GM20431 (cell line): ENCODE measurements at regions not wholly inside any gene's neighbourhood (a gene's known extent, or its start where the extent isn't known, plus 50 kb on each side); places are given as distances from the start of the nearest gene placed in this dataset.

Source experiments
- in situ Hi-C: fragments of 300-500 bp; cut with MseI, MboI; formaldehyde crosslinking; loops from one replicate; pipeline ENCODE4 v1.15.0; 2020; ENCODE audit warnings: low sequenced_read_pairs; ENCODE audit not compliant: unreplicated experiment

DNA sequence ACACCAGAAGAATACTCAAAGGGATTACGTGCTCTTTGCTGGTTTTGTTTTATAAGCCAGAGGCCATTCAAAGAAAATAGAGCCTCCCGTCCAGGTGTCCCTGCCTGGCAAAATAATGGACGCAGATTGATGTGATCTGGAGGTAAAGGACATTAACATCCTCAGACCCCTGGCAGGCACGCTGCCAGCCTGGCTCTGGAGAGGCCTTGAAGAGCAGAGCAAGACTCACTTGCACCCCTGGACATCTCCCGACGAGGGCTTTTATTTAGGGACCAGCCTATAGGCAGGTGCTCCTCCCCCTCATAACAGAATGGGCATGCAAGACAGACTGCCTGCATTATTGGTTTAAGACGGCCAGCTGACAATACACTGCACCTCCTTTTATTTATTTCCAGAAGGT is 291.3 kb downstream of the BCL11A start:
- in situ Hi-C loops: no loop called here

DNA sequence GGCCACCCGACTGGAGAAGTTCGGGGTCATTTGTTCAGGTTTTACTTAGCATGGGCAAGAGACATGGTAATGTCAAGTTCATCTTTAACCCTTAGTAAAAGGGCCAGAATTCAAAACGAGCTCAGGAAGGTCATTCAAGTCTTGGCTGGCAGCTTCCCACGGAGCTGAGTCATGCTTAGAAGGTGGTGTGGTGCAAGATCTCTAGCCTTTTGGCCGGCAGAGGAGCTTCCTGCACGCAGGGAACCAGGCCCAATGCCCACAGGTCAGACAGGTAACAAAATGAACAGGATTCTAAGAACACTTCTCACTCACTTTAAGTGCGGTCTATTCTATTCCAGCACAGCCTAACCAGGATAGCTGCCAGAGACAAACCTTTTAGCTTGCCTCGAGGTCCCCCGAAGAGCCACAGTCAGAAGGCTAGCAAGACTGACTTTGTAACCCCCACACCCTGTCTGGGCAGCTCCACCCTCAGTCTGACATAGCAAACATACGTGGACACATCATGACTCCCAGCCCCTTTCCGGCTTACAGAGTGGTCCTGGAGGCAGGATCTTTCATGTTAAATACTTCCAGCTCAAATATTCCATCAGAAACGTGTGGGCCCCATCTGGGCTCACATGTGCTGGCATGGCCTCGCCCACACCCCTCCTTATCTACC is 292.7 kb downstream of the BCL11A start:
- in situ Hi-C loops: no loop called here

DNA sequence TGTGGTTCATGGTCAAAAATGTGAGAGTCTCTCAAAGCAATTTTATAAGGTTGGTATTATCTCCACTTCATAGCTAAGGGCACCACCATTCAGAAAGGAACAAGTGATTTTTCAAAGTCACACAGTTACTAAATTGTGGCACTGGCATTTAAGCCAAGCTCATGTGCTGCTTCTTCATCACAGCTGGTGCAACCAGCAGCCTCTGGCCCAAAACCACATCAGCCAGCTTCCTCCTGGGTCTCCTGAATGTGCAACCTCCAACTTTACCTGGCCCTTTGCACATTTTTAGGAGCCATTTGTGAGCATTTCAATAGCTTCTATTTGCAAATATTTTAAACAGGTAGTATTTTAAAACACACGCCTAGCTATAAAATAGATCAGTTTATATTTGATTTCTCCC is 293.7 kb downstream of the BCL11A start:
- in situ Hi-C loops: no loop called here

DNA sequence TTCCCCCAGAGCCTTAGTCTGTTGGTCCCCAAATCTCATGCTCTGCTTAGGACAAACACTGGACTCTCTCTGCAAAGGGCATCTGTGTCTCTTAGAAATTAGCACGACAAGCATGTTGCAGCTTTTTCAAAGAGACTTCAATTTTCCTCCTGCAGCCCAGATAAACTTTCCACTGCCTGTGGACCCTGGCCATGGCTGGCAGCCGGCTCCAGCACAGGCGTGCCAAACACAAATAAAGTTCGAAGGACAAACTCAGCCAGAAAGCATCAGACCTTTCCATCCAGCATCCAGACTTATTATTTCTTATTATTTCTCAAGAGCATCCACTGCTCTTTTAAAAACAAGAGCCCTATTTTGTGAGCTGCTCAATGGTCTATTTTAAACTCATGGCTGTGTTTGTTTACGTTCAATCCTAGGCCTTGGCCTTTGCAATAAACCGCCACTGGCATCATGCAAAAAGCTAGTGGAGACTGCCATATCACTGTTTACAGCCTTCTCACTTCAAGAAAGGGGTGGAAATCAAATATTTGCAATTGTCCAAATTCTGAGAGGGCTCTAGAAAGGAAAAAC is 300.8 kb downstream of the BCL11A start:
- in situ Hi-C loops: no loop called here

DNA sequence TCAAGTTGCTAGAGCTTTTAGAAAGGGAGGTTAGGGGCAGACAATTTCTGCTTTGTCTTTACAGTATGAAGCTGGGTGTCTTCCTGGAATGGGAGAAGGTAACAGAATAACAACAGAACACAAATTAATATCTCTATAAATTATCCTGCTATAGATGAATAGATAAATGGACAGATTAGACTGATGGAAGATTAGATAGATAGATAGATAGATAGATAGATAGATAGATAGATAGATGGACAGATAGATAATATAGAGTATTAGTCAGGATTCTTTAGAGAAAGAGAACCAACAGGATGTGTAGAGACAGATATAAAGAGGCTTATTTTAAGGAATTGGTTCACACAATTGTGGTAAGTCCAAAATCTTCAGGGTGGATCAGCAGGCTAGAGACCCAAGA is 302.2 kb downstream of the BCL11A start:
- in situ Hi-C loops: no loop called here

DNA sequence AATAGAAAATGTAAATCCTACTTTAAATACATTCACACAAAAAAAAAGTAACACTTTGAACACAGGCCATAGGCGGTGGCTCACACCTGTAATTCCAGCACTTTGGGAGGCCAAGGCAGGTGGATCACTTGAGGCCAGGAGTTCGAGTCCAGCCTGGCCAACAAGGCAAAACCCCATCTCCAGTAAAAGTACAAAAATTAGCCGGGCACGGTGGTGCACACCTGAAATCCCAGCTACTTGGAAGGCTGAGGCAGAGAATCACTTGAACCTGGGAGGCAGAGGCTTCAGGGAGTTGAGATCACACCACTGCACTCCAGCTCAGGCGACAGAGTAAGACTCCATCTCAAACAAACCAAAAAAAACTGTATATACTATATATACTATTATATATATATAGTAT is 303.6 kb downstream of the BCL11A start:
- in situ Hi-C loops: no loop called here

DNA sequence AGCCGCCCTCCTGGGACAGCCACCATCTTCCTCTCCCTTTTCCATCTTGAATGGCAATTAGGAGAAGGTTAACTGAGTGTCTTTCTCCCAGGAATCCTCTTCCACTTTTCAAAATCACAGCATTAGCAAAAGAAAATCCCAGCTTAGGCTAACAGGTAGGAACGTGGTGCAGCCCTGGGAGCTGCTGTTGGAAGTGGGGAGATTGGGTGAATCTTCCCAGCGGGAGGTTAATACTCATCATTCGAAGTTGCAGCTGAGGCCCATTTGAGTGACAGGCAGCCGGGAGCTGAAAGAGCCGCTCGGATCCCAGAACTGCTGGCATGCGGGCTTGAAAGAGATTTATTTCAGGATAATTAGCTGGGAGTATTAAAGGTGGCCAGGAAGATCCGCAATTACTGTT is 306.0 kb downstream of the BCL11A start:
- in situ Hi-C loops: no loop called here

DNA sequence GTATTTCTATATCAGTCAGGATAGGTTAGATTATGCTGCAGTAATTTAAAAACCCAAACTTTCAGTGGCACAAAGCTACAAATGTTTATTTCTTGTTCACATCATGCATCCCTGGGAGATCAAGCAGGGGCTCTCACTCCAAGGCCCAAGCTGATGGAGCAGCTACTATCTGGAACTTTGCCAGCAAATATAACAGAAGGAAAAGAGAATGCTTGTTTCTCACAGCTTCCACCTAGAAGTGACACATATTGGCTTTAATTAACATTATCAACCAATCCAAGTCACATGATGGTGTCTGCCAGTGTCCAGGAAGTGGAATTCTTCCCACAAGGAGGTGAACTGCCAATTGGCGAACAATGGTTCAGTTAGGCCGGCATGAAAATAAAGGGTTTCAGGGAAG is 306.9 kb downstream of the BCL11A start:
- in situ Hi-C loops: no loop called here

DNA sequence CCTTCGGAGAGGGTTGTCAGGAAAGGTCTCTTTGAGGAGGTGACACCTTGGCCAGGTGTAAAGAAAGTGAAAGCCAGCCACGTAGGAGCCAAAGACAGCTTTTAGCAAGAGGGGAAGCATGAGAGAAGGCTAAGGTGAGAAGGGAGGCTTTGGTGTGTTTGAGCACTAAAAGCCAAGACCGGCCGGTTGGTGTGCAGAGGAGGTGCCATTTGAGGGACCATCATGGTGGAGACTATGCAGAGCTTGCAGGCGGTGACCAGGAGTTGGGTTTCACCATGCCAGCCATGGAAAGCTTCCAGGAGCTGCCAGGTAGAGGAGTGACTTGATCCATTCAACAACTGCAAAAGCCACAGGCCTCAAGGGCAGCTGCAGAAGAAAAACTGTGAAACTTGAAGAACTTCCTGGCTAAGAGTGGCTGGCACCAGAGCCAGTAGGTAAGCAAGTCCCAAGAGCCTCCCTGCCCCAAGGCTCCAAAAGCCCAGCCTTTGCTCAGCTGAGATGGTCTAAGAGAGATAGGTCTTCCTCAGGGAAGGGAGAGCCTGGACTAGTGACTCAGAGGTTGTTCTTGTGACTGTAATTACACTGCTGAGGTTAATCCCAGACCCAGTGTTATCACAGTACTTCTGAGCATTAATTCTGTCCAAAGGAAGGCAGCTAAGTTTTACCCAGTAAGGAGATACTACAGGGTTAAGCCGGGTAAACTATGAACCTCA is 319.0 kb downstream of the BCL11A start:
- in situ Hi-C loops: no loop called here

DNA sequence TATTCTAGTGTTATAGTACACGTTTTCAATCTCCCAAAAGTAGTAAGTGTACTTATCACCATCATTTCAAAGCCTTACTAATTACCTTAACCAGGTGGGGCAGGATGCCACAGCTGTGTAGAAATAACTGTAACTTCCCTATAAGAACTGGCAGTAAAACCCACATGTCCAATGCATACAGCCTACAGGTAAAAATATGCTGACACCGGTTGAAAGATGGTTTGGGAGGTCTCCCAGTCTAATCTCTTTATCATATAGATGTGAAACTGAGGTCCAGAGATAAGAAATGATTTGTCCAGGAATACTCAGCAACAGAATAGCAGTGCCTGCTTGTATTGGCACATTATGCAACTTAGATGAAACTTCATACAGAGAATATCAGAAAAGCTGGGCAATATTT is 322.9 kb downstream of the BCL11A start:
- in situ Hi-C loops: no loop called here

DNA sequence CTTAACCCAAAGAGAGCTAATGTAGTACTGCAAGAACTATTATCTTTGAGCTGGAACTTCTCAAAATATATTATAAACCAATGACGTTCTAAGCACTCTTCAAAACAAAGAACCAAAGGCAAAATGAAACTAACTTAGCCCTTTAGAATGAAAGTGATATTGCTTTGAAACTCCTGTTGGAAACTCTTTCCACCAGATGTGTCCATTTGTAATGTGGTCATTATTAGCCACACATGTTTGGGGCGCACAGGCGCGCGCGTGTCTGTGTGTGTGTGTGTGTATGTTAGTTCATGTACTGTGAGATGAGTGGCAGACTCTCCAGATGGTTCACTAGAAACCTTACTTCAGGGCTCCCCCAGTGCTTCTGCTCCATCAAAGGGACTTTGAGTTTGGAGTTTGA is 323.4 kb downstream of the BCL11A start:
- in situ Hi-C loops: no loop called here

DNA sequence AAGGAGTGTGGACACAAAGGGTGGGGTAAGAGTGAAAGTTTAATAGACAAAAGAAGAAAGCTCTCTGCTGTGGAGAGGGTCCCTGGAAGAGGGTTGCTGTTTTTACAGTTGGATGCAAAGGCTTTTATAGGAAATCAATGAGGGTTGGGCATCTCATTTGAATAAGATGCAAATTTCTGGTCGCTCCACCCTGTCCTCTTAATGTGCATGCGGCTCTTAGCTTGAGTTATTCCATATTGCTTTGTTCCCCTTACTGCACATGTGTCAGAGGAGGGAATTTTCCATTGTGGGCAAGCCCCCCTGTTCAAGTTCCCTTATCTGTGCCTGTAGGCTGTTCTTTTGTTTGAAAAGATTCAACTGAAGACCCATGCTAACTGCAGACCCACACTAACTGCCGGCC is 326.5 kb downstream of the BCL11A start:
- in situ Hi-C loops: no loop called here

DNA sequence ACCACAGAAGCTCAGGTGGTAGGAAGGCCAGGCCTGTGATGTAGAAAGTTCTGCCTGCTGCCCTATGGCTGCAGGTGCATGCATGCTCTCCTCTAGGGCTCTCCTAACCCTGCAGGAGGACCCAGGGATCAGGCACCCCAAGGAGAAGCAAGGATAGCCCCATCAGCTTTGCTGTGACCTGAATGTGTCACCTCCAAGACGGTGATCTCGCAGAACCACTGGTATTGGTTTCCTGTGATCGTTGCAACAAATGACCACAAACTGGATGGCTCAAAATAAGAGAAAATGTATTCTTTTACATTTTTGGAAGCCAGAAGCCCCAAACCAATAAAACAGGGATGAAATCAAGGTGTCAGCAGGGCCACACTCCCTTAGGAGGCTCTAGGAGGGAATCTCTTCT is 327.3 kb downstream of the BCL11A start:
- in situ Hi-C loops: no loop called here

DNA sequence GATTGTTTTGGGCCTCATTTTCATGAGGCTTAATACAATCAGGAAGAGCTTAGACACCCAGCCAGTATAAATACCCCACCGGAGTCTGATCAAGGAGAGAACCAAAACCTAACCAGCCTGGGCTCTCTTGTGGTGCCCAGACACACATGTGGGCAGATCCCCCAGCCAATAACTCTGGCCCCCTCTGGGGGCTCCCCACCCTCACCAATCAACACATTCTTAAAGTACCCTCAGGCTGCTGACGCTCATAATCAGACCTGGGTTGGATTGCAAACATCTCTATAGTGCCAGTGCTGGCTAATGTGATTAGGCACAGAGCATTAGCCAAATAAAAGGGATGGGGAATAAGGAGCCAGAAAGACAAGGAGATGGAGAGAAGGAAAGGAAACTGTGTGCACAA is 329.6 kb downstream of the BCL11A start:
- in situ Hi-C loops: no loop called here

DNA sequence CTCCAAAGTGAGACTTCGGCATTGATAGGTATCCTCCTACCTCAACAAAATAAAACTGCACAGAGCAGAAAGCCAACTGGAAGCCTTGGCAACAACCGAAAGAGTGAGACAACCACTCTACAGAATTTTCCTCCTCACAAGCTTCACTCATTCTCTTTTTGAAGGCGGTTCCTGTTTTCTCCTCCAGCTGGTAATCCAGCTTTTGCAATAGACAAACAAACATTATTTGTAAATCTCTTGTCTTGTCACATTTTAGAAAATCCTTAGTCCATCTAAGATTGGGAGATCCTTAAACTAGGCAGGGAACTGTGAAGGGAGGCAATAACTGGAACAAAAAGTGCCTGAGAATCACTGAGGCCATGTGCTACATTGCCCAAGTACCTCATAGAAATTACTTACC is 332.4 kb downstream of the BCL11A start:
- in situ Hi-C loops: no loop called here

DNA sequence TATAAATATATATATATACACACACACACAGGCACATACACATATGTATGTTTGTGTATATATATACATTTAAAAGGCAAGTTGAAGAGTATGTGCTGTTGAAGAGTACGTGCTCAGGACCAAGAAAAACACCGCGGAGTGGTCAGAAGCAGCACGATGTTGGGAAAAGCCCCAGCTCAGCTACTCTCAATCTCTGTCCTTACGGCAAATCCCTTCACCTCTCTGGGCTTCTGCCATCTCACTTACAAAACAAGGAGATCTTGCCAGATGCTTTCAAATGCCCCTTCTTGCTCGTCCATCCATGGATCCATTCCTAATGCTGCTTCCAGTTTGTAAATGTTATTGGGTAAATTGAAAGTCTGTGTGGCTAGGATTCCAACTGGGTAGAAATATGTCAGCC is 333.9 kb downstream of the BCL11A start:
- in situ Hi-C loops: no loop called here

DNA sequence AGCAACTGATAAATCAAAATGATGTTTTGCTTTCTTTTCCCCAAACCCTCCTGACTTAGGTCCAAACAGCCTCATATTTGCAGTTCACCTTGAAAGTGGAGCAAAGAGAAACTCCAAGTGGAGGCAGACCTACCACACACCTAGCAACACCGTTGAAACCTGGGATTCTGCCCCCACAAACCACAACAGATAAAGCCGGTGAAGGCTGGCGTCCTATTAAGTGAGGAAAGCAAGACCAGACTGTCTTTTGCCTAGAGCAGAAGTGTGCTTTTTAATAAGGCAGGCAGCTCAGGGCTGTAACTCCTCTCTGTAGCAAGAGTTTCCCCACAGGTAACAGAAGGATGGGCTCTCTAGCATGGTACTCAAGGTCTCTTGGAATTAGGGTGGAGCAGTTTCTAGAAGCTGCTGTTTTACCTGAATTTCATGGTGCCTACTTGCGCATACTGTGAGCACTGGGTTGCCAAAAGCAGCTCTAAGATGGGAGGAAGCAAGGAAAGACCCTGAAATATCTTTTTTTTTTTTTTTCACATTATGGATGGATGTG is 336.9 kb downstream of the BCL11A start:
- in situ Hi-C loops: no loop called here

DNA sequence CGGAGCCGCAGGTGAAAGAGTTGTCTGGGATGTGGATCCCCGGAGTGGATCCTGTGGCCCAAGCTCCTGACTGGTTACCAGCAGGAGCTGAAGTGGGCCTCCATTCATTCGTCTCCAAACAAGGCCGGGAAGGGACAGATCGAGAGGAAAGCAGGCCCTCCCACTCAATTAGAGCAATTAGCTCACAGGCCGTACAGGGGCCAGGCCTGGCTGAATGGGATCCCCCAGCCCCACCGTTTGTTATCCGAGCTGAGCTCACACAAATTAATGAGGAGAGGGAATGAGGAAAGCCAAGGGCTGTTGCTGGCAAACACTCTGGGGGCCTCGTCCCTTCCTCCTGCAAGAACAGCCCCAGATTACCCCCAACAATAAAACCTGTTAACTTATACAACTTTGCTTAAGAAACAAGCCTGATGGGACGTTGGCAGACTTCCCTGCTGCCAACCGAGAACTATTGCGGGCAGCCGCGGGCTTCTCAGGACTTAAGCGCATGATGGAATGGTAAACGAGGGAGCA is 338.0 kb downstream of the BCL11A start:
- in situ Hi-C loops: no loop called here

DNA sequence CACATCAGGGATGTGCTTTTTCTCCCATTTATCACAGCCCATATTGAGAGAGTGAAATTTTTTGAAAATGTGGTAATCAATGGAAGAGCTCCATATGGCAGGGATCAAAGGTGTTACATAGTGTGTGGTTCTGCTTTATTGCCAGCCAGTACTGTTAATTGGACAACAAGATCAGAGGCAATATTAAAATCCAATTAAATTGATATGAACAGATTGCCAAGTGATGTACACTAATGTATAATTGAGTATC is 338.9 kb downstream of the BCL11A start:
- in situ Hi-C loops: no loop called here

DNA sequence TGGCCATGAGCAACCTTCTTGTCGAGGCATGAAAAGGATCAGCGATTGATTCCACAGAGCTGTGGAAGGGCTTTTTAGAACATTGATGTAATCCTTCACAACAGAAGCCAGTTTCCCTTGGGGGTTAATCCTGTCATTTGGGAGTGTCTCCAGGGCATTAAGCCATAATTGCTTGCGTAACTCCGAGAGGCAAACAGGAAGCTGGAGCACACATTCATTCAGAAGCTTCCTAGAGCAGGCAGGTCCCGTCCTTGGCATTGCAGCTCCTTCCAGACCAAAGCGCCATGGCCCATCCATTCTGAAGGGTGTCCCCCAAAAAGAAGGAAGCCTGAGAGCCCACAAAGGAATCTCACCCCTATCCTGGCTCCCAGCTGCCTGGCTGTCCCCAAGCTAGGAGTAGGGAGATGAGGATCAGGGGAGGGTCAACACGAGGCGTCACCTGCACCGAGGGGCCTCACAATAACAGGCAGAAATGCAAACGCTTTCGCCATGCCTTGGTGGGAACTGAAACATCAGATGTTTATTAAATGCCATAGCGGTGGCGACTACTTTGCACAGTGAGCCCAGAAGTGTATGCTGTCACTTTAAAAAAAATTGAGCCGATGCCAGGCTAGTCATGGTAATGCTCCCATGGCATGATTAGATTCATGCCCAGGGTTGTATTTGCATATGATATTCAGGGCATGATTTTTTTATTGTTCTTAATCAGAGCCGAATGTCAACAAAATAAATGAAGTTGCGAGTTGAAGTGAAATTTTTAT is 339.4 kb downstream of the BCL11A start:
- in situ Hi-C loops: no loop called here
